HEK293T (cell line): ENCODE measurements at regions not wholly inside any gene's neighbourhood (a gene's known extent, or its start where the extent isn't known, plus 50 kb on each side); places are given as distances from the start of the nearest gene placed in this dataset.

Experiments used
- ELF4 ChIP-seq: fragments of 450-650 bp; IDR thresholded peaks from 2 replicates; pipeline ENCODE4 v1.6.1; 2017; ENCODE audit warnings: antibody characterized with exemption
- FOXA1 ChIP-seq: fragments of 450-650 bp; IDR thresholded peaks from 2 replicates; pipeline ENCODE4 v1.6.1; 2016; ENCODE audit warnings: mild to moderate bottlenecking
- FOXM1 ChIP-seq: fragments of 450-650 bp; IDR thresholded peaks from 2 replicates; pipeline ENCODE4 v1.6.1; 2017; ENCODE audit warnings: mild to moderate bottlenecking, borderline replicate concordance
- HDGF ChIP-seq: fragments of 450-650 bp; IDR thresholded peaks from 2 replicates; pipeline ENCODE4 v1.6.1; 2017; ENCODE audit warnings: antibody characterized with exemption, borderline replicate concordance

DNA sequence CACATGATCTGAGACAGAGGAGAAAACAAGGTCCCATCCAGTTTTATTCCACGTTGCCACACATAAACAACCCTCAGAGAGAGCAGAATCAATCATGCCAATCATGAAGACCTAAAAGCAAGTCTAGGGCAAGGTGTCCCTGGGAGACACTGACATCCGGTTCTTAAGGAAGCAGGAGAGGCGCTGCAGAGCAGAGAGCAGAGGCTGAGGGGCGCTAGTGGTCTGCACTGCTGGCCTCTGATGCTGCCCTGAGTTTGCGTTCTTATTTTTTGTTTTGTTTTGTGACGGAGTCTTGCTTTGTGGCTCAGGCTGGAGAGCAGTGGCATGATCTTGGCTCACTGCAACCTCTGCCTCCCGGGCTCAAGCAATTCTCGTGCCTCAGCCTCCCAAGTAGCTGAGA lies 83.3 kb downstream of the SMIM21 start:
- TF ChIP-seq HDGF (no peak), FOXA1 (no peak), FOXM1 (no peak), ELF4 (no peak)
